HG03103 (cell line): ENCODE measurements at regions not wholly inside any gene's neighbourhood (a gene's known extent, or its start where the extent isn't known, plus 50 kb on each side); places are given as distances from the start of the nearest gene placed in this dataset.
"Not testable (repeated sequence)": the region's sequence is repeated elsewhere in the genome, so short reads cannot be mapped to it uniquely, and the experiment has no call there.

Source experiments
- ATAC-seq: cut with Tn5 transposase; IDR thresholded peaks from one replicate; pipeline ENCODE4 v1.9.1; 2021; ENCODE audit warnings: low read depth; ENCODE audit not compliant: unreplicated experiment

GRCh38 chr13:90547272-90547790 is 800.2 kb upstream of the MIR17HG start:
- no peak for ATAC-seq

- no peak for ATAC-seq
Measured at GRCh38 chr13:90551253-90551652, 796.2 kb upstream of the MIR17HG start.

- ATAC-seq: no peak
Measured at GRCh38 chr13:90552702-90553101, 794.8 kb upstream of the MIR17HG start.

GRCh38 chr13:90553159-90553558 is 794.3 kb upstream of the MIR17HG start:
- no peak for ATAC-seq

- no peak for ATAC-seq
Measured at GRCh38 chr13:90557626-90558025, 789.9 kb upstream of the MIR17HG start.

- no peak for ATAC-seq
Measured at GRCh38 chr13:90562443-90562842, 785.0 kb upstream of the MIR17HG start.

GRCh38 chr13:90564096-90564495 is 783.4 kb upstream of the MIR17HG start:
- no peak for ATAC-seq

GRCh38 chr13:90564566-90564965 is 782.9 kb upstream of the MIR17HG start:
- no peak for ATAC-seq

- ATAC-seq: no peak
Measured at GRCh38 chr13:90565985-90566713, 781.3 kb upstream of the MIR17HG start.

- no peak for ATAC-seq
Measured at GRCh38 chr13:90568165-90568564, 779.3 kb upstream of the MIR17HG start.

GRCh38 chr13:90576067-90576466 is 771.4 kb upstream of the MIR17HG start:
- ATAC-seq: no peak

- no peak for ATAC-seq
Measured at GRCh38 chr13:90577726-90578125, 769.8 kb upstream of the MIR17HG start.

GRCh38 chr13:90585392-90585791 is 762.1 kb upstream of the MIR17HG start:
- ATAC-seq: no peak

GRCh38 chr13:90591260-90591926 is 756.1 kb upstream of the MIR17HG start:
- no peak for ATAC-seq

GRCh38 chr13:90591927-90592268 is 755.6 kb upstream of the MIR17HG start:
- ATAC-seq: no peak

- ATAC-seq: no peak
Measured at GRCh38 chr13:90592943-90593342, 754.5 kb upstream of the MIR17HG start.

GRCh38 chr13:90594681-90595080 is 752.8 kb upstream of the MIR17HG start:
- ATAC-seq: no peak

GRCh38 chr13:90605664-90606063 is 741.8 kb upstream of the MIR17HG start:
- ATAC-seq: no peak

GRCh38 chr13:90606921-90607320 is 740.6 kb upstream of the MIR17HG start:
- not testable (repeated sequence) for ATAC-seq

- ATAC-seq: no peak
Measured at GRCh38 chr13:90612391-90612790, 735.1 kb upstream of the MIR17HG start.

- no peak for ATAC-seq
Measured at GRCh38 chr13:90613076-90613795, 734.3 kb upstream of the MIR17HG start.
